A549 (cell line): ENCODE measurements at regions not wholly inside any gene's neighbourhood (a gene's known extent, or its start where the extent isn't known, plus 50 kb on each side); places are given as distances from the start of the nearest gene placed in this dataset.

Source experiments
- BCL3 ChIP-seq: fragments of >200 bp; sonication (Bioruptor Twin); formaldehyde crosslinking; IDR thresholded peaks from 3 replicates; pipeline ENCODE4 v1.6.1; 2016
- CEBPB ChIP-seq, 2 experiments: fragments of >200 bp in 1 of 2; sonication (Bioruptor Twin) in 1 of 2; formaldehyde crosslinking in 1 of 2; IDR thresholded peaks; 2 replicates each; pipeline ENCODE4 v1.6.1; 2012 to 2016
- CTCF ChIP-seq: fragments of >200 bp; sonication (Bioruptor Twin); formaldehyde crosslinking; IDR thresholded peaks from 3 replicates; pipeline ENCODE4 v1.5.1; 2016
- EP300 ChIP-seq, 2 experiments: fragments of >200 bp; sonication (Bioruptor Twin); formaldehyde crosslinking; IDR thresholded peaks; 2 replicates in 1 of 2; 3 replicates in 1 of 2; pipeline ENCODE4 v1.6.1; 2016 to 2017
- JUN ChIP-seq, 2 experiments: fragments of >200 bp; sonication (Bioruptor Twin); formaldehyde crosslinking; IDR thresholded peaks; 2 replicates in 1 of 2; 3 replicates in 1 of 2; pipeline ENCODE4 v1.6.1; 2016 to 2017
- JUNB ChIP-seq: fragments of >200 bp; sonication (Bioruptor Twin); formaldehyde crosslinking; IDR thresholded peaks from 2 replicates; pipeline ENCODE4 v1.6.1; 2016
- MAFK ChIP-seq: fragments of 450-650 bp; IDR thresholded peaks from 2 replicates; pipeline ENCODE4 v1.6.1; 2014; ENCODE audit not compliant: partially characterized antibody
- MYC ChIP-seq: IDR thresholded peaks from 2 replicates; pipeline ENCODE4 v1.6.1; 2012; ENCODE audit warnings: mild to moderate bottlenecking, inconsistent platforms, low read length, improper control_type of control experiment, borderline replicate concordance
- POLR2A ChIP-seq: IDR thresholded peaks from 2 replicates; pipeline ENCODE4 v1.6.1; 2012; ENCODE audit warnings: mild to moderate bottlenecking, low read length
- SMC3 ChIP-seq: fragments of >200 bp; sonication (Bioruptor Twin); formaldehyde crosslinking; IDR thresholded peaks from 3 replicates; pipeline ENCODE4 v1.6.1; 2018; ENCODE audit warnings: inconsistent platforms
- SREBF2 ChIP-seq: fragments of 450-650 bp; IDR thresholded peaks from 2 replicates; pipeline ENCODE4 v1.6.1; 2014; ENCODE audit warnings: mild to moderate bottlenecking, moderate library complexity
- ZNF302 ChIP-seq: fragments of 250-450 bp; sonication (Bioruptor Pico); IDR thresholded peaks from 2 replicates; pipeline ENCODE4 v1.9.0; 2021; ENCODE audit warnings: inconsistent platforms, mild to moderate bottlenecking, moderate library complexity

GRCh38 chr6:84862843-84863242 lies 98.4 kb upstream of the TBX18 start:
- TF ChIP-seq CTCF (no peak), SREBF2 (no peak), JUN (IDR thresholded peaks at IDR 0.05) (no peak), ZNF302 (CRISPR knock-in tag) (no peak), MYC (no peak), POLR2A (no peak), SMC3 (no peak), EP300 (IDR thresholded peaks at IDR 0.05) (no peak), BCL3 (no peak), JUNB (no peak), MAFK (no peak), CEBPB (IDR thresholded peaks at IDR 0.05) (no peak)
